ENCODE measurements at regions not wholly inside any gene's neighbourhood (a gene's known extent, or its start where the extent isn't known, plus 50 kb on each side); places are given as distances from the start of the nearest gene placed in this dataset.

- ChIA-PET POLR2A (no interaction called here), CTCF (no interaction called here)
- H3K9me3 ChIP-seq (ENCODE audit: control insufficient read depth, insufficient read depth, low read depth, low read length) = no peaks in the 10 kb centered on the region
- TF ChIP-seq REST (tag by site-specific recombination; IDR thresholded peaks at IDR 0.05) (no peak), ZNF561 (tag by site-specific recombination; IDR thresholded peaks at IDR 0.05; ENCODE audit: borderline replicate concordance) (no peak), PRDM1 (tag by site-specific recombination; IDR thresholded peaks at IDR 0.05) (no peak), ZNF157 (tag by site-specific recombination; IDR thresholded peaks at IDR 0.05) (no peak), ZFP41 (tag by site-specific recombination; IDR thresholded peaks at IDR 0.05; ENCODE audit: borderline replicate concordance) (no peak), ZNF544 (tag by site-specific recombination; IDR thresholded peaks at IDR 0.05) (no peak), TCF7L2 (IDR thresholded peaks at IDR 0.05; ENCODE audit: borderline replicate concordance, low read depth, low read length) (no peak), ZNF324 (tag by site-specific recombination; IDR thresholded peaks at IDR 0.05) (no peak), ZNF341 (tag by site-specific recombination; IDR thresholded peaks at IDR 0.05; ENCODE audit: low read depth) (no peak), ZNF747 (tag by site-specific recombination; IDR thresholded peaks at IDR 0.05) (no peak), TRIM28 (IDR thresholded peaks at IDR 0.05; ENCODE audit: borderline replicate concordance, low read length) (no peak), ZNF692 (tag by site-specific recombination; IDR thresholded peaks at IDR 0.05) (no peak), BCL6B (tag by site-specific recombination; IDR thresholded peaks at IDR 0.05) (no peak), KLF9 (tag by site-specific recombination; IDR thresholded peaks at IDR 0.05; ENCODE audit: low read depth) (no peak), TSHZ1 (tag by site-specific recombination; IDR thresholded peaks at IDR 0.05; ENCODE audit: borderline replicate concordance) (no peak), KLF7 (tag by site-specific recombination; IDR thresholded peaks at IDR 0.05; ENCODE audit: borderline replicate concordance) (no peak)
- no peaks in the 10 kb centered on the region for H3K4me1 ChIP-seq (ENCODE audit: control insufficient read depth, insufficient read depth, low read length)
- H3K27ac ChIP-seq (ENCODE audit: extremely low read depth, low read depth, low read length) = no peak overlapping the region
- H3K36me3 ChIP-seq (ENCODE audit: control insufficient read depth in 2 of 2, insufficient read depth in 1 of 2, low read length in 2 of 2) = no peaks in the 10 kb centered on the region
- no peak overlapping the region for H3K4me3 ChIP-seq (ENCODE audit: low read depth, low read length)
Measured at GRCh38 chr7:68235937-68236336, 1239.3 kb downstream of the TYW1 start.

Measured in HEK293 (cell line).